Glutamatergic neuron (in vitro differentiated cells): ENCODE measurements at regions not wholly inside any gene's neighbourhood (a gene's known extent, or its start where the extent isn't known, plus 50 kb on each side); places are given as distances from the start of the nearest gene placed in this dataset.
"Not testable (repeated sequence)": the region's sequence is repeated elsewhere in the genome, so short reads cannot be mapped to it uniquely, and the experiment has no call there.

ENCODE experiments used
- DNase-seq: peaks from one replicate; pipeline ENCODE4 v3.0.0; 2022
- H3K27ac Mint-ChIP-seq: one replicate; pipeline ENCODE4 v1.8.0; 2020; ENCODE audit warnings: mild to moderate bottlenecking, mixed read lengths, inconsistent platforms; ENCODE audit not compliant: unreplicated experiment
- H3K27me3 Mint-ChIP-seq: one replicate; pipeline ENCODE4 v1.8.0; 2020; ENCODE audit warnings: mild to moderate bottlenecking, moderate library complexity, mixed read lengths, inconsistent platforms; ENCODE audit not compliant: unreplicated experiment
- H3K36me3 Mint-ChIP-seq: one replicate; pipeline ENCODE4 v1.8.0; 2020; ENCODE audit warnings: mild to moderate bottlenecking, mixed read lengths, inconsistent platforms; ENCODE audit not compliant: unreplicated experiment
- H3K4me1 Mint-ChIP-seq: one replicate; pipeline ENCODE4 v1.8.0; 2020; ENCODE audit warnings: mild to moderate bottlenecking, low read depth, mixed read lengths, inconsistent platforms; ENCODE audit not compliant: unreplicated experiment
- H3K4me3 Mint-ChIP-seq: one replicate; pipeline ENCODE4 v1.8.0; 2020; ENCODE audit warnings: mild to moderate bottlenecking, mixed read lengths, inconsistent platforms; ENCODE audit not compliant: unreplicated experiment
- H3K9me3 Mint-ChIP-seq: one replicate; pipeline ENCODE4 v1.8.0; 2020; ENCODE audit warnings: mild to moderate bottlenecking, moderate library complexity, mixed read lengths, inconsistent platforms; ENCODE audit not compliant: unreplicated experiment
- CTCF ChIP-seq: fragments of 200-600 bp; sonication (generic); IDR thresholded peaks from one replicate; pipeline ENCODE4 v1.5.0; 2021; ENCODE audit not compliant: partially characterized antibody, unreplicated experiment

- TF ChIP-seq CTCF = no peak
- peaks cover 3% of the 10 kb centered on the region for H3K36me3 Mint-ChIP-seq
- H3K27me3 Mint-ChIP-seq = peaks cover 3% of the 10 kb centered on the region
- no peaks in the 10 kb centered on the region for H3K9me3 Mint-ChIP-seq
- H3K4me1 Mint-ChIP-seq = no peaks in the 10 kb centered on the region
- no peak overlapping the region for H3K4me3 Mint-ChIP-seq
- no peak for DNase-seq
- no peak overlapping the region for H3K27ac Mint-ChIP-seq
Observed at GRCh38 chr10:42991442-42992098, 85.3 kb upstream of the RET start.

DNA sequence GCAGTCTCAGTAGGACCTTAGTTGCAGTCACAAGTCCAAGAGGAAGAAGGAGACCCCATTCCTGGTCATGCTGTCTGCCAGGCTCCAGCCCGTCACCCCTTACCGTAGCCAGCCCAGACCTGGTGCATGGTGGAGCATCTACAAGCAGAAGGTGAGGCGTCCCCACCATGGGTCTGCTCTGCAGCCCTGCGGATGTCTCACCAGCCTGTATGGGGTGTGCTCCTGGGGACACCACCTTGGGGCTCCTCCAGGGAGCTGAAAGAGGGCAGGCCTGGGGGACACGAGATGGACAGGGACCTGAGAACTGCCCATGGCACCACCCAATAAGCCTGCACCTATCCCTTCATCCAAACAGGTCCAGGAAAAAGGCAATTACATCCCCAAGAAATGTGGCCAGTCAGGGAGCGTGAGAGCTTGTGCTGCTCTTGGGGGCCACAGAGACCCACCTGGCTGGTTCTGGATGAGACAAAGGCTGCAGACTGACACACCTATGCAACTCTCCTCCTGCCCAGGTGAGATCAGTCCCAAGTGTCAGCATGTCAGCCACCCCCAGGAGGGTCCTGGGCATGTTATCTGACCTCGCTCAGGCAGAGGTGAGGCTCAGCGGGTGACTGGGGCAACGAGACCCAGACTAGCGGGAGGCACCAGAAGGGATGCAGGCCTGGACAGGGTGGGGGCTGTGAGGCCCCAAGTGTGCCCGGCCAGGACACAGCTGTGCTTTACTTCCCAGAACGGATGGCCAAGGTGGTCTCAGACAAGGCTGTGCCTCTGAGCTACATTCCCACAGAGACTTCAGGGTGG is 84.5 kb upstream of the RET start:
- no peak for TF ChIP-seq CTCF
- DNase-seq = no peak
- H3K27ac Mint-ChIP-seq = no peak overlapping the region
- peaks cover 3% of the 10 kb centered on the region for H3K27me3 Mint-ChIP-seq
- no peaks in the 10 kb centered on the region for H3K36me3 Mint-ChIP-seq
- H3K4me1 Mint-ChIP-seq = no peaks in the 10 kb centered on the region
- H3K4me3 Mint-ChIP-seq = no peak overlapping the region
- H3K9me3 Mint-ChIP-seq = no peaks in the 10 kb centered on the region

- peaks cover 3% of the 10 kb centered on the region for H3K27me3 Mint-ChIP-seq
- no peaks in the 10 kb centered on the region for H3K9me3 Mint-ChIP-seq
- no peak overlapping the region for H3K4me3 Mint-ChIP-seq
- TF ChIP-seq CTCF = no peak
- no peak overlapping the region for H3K27ac Mint-ChIP-seq
- no peaks in the 10 kb centered on the region for H3K36me3 Mint-ChIP-seq
- no peaks in the 10 kb centered on the region for H3K4me1 Mint-ChIP-seq
- DNase-seq = no peak
Observed at GRCh38 chr10:42992957-42993390, 83.9 kb upstream of the RET start.

DNA sequence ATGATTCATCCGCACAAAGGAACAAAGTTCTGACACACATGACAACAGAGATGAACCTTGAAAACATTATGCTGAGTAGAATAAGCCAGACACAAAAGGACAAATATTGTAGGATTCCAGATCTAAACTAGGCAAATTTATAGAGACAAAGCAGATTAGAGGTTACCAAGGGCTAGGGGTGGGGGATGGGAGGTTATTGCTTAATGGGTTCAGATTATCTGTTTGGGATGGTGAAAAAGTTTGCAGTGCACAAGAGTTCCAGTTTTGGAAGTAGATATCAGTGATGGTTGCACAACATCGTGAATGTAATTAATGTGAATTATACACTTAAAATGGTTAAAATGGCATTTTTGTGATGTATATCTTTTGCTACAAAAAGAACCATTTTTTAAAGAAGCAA is 82.0 kb upstream of the RET start:
- H3K4me1 Mint-ChIP-seq, H3K9me3 Mint-ChIP-seq, H3K27ac Mint-ChIP-seq, H3K27me3 Mint-ChIP-seq, DNase-seq, H3K4me3 Mint-ChIP-seq, H3K36me3 Mint-ChIP-seq: not testable (repeated sequence)

DNA sequence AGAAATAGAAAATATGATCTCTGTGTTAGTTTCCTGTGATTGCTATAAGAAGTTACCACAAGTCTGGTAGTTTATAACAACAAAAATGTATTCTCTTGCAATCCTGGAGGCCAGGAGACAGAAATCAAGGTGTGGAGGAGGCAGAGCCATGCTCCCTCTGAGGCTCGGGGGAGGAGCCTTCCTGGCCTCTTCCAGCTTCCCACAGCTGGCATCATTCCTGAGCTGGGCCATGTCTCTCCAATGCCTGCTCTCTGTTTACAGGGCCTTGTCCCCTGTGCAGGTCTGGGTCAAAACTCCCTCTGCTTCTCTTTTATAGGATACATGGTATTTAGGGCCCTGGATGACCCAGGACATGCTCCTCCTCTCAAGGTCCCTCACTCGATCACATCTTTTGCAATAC is 81.3 kb upstream of the RET start:
- no peak for DNase-seq
- H3K36me3 Mint-ChIP-seq = no peaks in the 10 kb centered on the region
- H3K27me3 Mint-ChIP-seq = no peaks in the 10 kb centered on the region
- no peak for TF ChIP-seq CTCF
- H3K27ac Mint-ChIP-seq = no peak overlapping the region
- no peak overlapping the region for H3K4me3 Mint-ChIP-seq
- H3K9me3 Mint-ChIP-seq = no peaks in the 10 kb centered on the region
- no peaks in the 10 kb centered on the region for H3K4me1 Mint-ChIP-seq
